H9 (cell line): ENCODE measurements at regions not wholly inside any gene's neighbourhood (a gene's known extent, or its start where the extent isn't known, plus 50 kb on each side); places are given as distances from the start of the nearest gene placed in this dataset.

Source experiments
- DNase-seq: peaks from one replicate; pipeline ENCODE4 v3.0.0-alpha.2; 2017
- H2AFZ ChIP-seq: one replicate; pipeline ENCODE4 v1.6.1; 2013; ENCODE audit warnings: mild to moderate bottlenecking, low read length, control low read depth, moderate library complexity
- H2AK5ac ChIP-seq: 2 replicates; pipeline ENCODE4 v1.6.1; 2013; ENCODE audit warnings: low read length, control low read depth, mixed read lengths; ENCODE audit not compliant: insufficient read length
- H2BK120ac ChIP-seq: one replicate; pipeline ENCODE4 v1.6.1; 2013; ENCODE audit warnings: low read depth, mild to moderate bottlenecking, low read length, control low read depth, inconsistent platforms; ENCODE audit not compliant: poor library complexity, severe bottlenecking
- H2BK12ac ChIP-seq: 2 replicates; pipeline ENCODE4 v1.6.1; 2013; ENCODE audit warnings: low read length, control low read depth, mixed read lengths, low read depth; ENCODE audit not compliant: insufficient read length
- H2BK15ac ChIP-seq: 2 replicates; pipeline ENCODE4 v1.6.1; 2013; ENCODE audit warnings: low read depth, low read length, control low read depth
- H2BK20ac ChIP-seq: one replicate; pipeline ENCODE4 v1.6.1; 2013; ENCODE audit warnings: low read depth, mild to moderate bottlenecking, low read length, control low read depth, inconsistent platforms; ENCODE audit not compliant: poor library complexity, severe bottlenecking
- H2BK5ac ChIP-seq: 2 replicates; pipeline ENCODE4 v1.6.1; 2013; ENCODE audit warnings: low read length, control low read depth, mixed read lengths; ENCODE audit not compliant: insufficient read length
- H3K14ac ChIP-seq: 2 replicates; pipeline ENCODE4 v1.6.1; 2013; ENCODE audit warnings: low read length, control low read depth; ENCODE audit not compliant: insufficient read depth
- H3K18ac ChIP-seq: 2 replicates; pipeline ENCODE4 v1.6.1; 2013; ENCODE audit warnings: low read depth, mild to moderate bottlenecking, mixed read lengths, low read length, control low read depth; ENCODE audit not compliant: insufficient read length
- H3K23ac ChIP-seq: 2 replicates; pipeline ENCODE4 v1.6.1; 2013; ENCODE audit warnings: low read length, control low read depth, mixed read lengths, low read depth; ENCODE audit not compliant: insufficient read length
- H3K23me2 ChIP-seq: 2 replicates; pipeline ENCODE4 v1.6.1; 2013; ENCODE audit warnings: low read depth, mild to moderate bottlenecking, mixed read lengths, low read length, control low read depth; ENCODE audit not compliant: insufficient read length, poor library complexity, severe bottlenecking
- H3K27ac ChIP-seq: 2 replicates; pipeline ENCODE4 v1.5.1; 2013; ENCODE audit warnings: low read length, control low read depth, mixed read lengths, low read depth; ENCODE audit not compliant: insufficient read length
- H3K27me3 ChIP-seq: 2 replicates; pipeline ENCODE4 v1.6.1; 2013; ENCODE audit warnings: low read length, control low read depth, inconsistent platforms; ENCODE audit not compliant: insufficient read depth
- H3K4ac ChIP-seq: 2 replicates; pipeline ENCODE4 v1.6.1; 2013; ENCODE audit warnings: low read depth, mild to moderate bottlenecking, control low read depth, inconsistent platforms, low read length, moderate library complexity
- H3K4me1 ChIP-seq: 2 replicates; pipeline ENCODE4 v1.6.1; 2013; ENCODE audit warnings: low read length, control low read depth, inconsistent platforms; ENCODE audit not compliant: insufficient read depth
- H3K4me2 ChIP-seq: 2 replicates; pipeline ENCODE4 v1.6.1; 2013; ENCODE audit warnings: low read length, control low read depth, mixed read lengths; ENCODE audit not compliant: insufficient read length, insufficient read depth
- H3K56ac ChIP-seq: 2 replicates; pipeline ENCODE4 v1.6.1; 2013; ENCODE audit warnings: low read depth, mild to moderate bottlenecking, mixed read lengths, low read length, control low read depth; ENCODE audit not compliant: insufficient read length
- H3K79me1 ChIP-seq: 2 replicates; pipeline ENCODE4 v1.6.1; 2013; ENCODE audit warnings: low read depth, mild to moderate bottlenecking, moderate library complexity, low read length, control low read depth, inconsistent platforms; ENCODE audit not compliant: insufficient read depth, poor library complexity, severe bottlenecking
- H3K79me2 ChIP-seq: 2 replicates; pipeline ENCODE4 v1.6.1; 2013; ENCODE audit warnings: low read length, control low read depth, inconsistent platforms; ENCODE audit not compliant: insufficient read depth
- H3K9ac ChIP-seq: 2 replicates; pipeline ENCODE4 v1.6.1; 2013; ENCODE audit warnings: low read length, control low read depth, mixed read lengths; ENCODE audit not compliant: insufficient read length; ENCODE audit errors: extremely low read depth
- H3K9me3 ChIP-seq: one replicate; pipeline ENCODE4 v1.6.1; 2013; ENCODE audit warnings: low read depth, low read length, inconsistent platforms; ENCODE audit not compliant: control insufficient read depth
- H3T11ph ChIP-seq: one replicate; pipeline ENCODE4 v1.6.1; 2013; ENCODE audit warnings: mild to moderate bottlenecking, low read length, control low read depth, inconsistent platforms
- H4K20me1 ChIP-seq: one replicate; pipeline ENCODE4 v1.6.1; 2013; ENCODE audit not compliant: control insufficient read depth, insufficient read length, insufficient read depth
- H4K5ac ChIP-seq: 2 replicates; pipeline ENCODE4 v1.6.1; 2013; ENCODE audit warnings: low read depth, mild to moderate bottlenecking, mixed read lengths, low read length, control low read depth; ENCODE audit not compliant: insufficient read length
- H4K8ac ChIP-seq: replicated peaks from 2 replicates; pipeline ENCODE4 v1.6.1; 2013; ENCODE audit warnings: low read length, control low read depth, mixed read lengths, low read depth; ENCODE audit not compliant: insufficient read length
- H4K91ac ChIP-seq: 2 replicates; pipeline ENCODE4 v1.6.1; 2013; ENCODE audit warnings: low read depth, mild to moderate bottlenecking, moderate library complexity, mixed read lengths, low read length, control low read depth; ENCODE audit not compliant: insufficient read length
- H3K27ac Mint-ChIP-seq, 3 experiments: 2 replicates in 2 of 3; 3 replicates in 1 of 3; pipeline ENCODE4 v1.8.0; 2020 to 2021; ENCODE audit warnings: mixed read lengths in 3 of 3, mild to moderate bottlenecking in 1 of 3, moderate library complexity in 1 of 3
- H3K27me3 Mint-ChIP-seq: 2 replicates; pipeline ENCODE4 v1.8.0; 2021; ENCODE audit warnings: low read depth, mild to moderate bottlenecking, moderate library complexity, mixed read lengths
- H3K36me3 Mint-ChIP-seq, 3 experiments: 2 replicates in 2 of 3; 3 replicates in 1 of 3; pipeline ENCODE4 v1.8.0; 2020 to 2021; ENCODE audit warnings: low read depth in 3 of 3, mixed read lengths in 3 of 3; ENCODE audit not compliant: insufficient read depth in 1 of 3
- H3K4me1 Mint-ChIP-seq, 2 experiments: 2 replicates each; pipeline ENCODE4 v1.8.0; 2020; ENCODE audit warnings: mixed read lengths in 2 of 2
- H3K4me3 Mint-ChIP-seq, 2 experiments: 2 replicates in 1 of 2; 3 replicates in 1 of 2; pipeline ENCODE4 v1.8.0; 2020 to 2021; ENCODE audit warnings: mild to moderate bottlenecking in 2 of 2, mixed read lengths in 2 of 2, moderate library complexity in 1 of 2
- H3K9me3 Mint-ChIP-seq, 2 experiments: 2 replicates in 1 of 2; 3 replicates in 1 of 2; pipeline ENCODE4 v1.8.0; 2020; ENCODE audit warnings: mild to moderate bottlenecking in 2 of 2, mixed read lengths in 2 of 2, moderate library complexity in 1 of 2
- CTCF ChIP-seq: fragments of 200-600 bp; sonication (generic); conservative IDR thresholded peaks from 3 replicates; pipeline ENCODE4 v1.8.0; 2021; ENCODE audit warnings: antibody characterized with exemption, mild to moderate bottlenecking
- WGBS: extraction: QIAGEN DNeasy Blood & Tissue Kit; methylation state at CpG from one replicate; pipeline ENCODE4 v1.1.7; 2013; ENCODE audit warnings: missing lambda C conversion rate, low lambda C conversion rate, mixed read lengths; ENCODE audit not compliant: insufficient read length; ENCODE audit errors: extremely low coverage; 5-methylcytosine and 5-hydroxymethylcytosine counted together

- Histone ChIP-seq H4K20me1 (no peaks in the 10 kb centered on the region), H2BK15ac (no peak overlapping the region), H3K79me2 (no peaks in the 10 kb centered on the region), H3K79me1 (no peaks in the 10 kb centered on the region), H3K23me2 (no peaks in the 10 kb centered on the region), H3K4ac (no peak overlapping the region), H2BK20ac (no peak overlapping the region), H4K91ac (no peak overlapping the region), H3K4me2 (no peak overlapping the region), H2AK5ac (no peak overlapping the region), H3K4me1 (peaks cover 5% of the 10 kb centered on the region; the same call in 1 of the 2 replicates), H2BK5ac (no peak overlapping the region), H3T11ph (no peak overlapping the region), H3K23ac (no peak overlapping the region), H3K18ac (no peak overlapping the region), H3K56ac (no peak overlapping the region), H3K9me3 (no peaks in the 10 kb centered on the region), H3K27ac (no peak overlapping the region), H2BK12ac (no peak overlapping the region), H4K8ac (no peak overlapping the region), H4K5ac (no peak overlapping the region), H3K27me3 (no peaks in the 10 kb centered on the region), H2BK120ac (no peak overlapping the region), H3K14ac (no peak overlapping the region), H3K9ac (no peak overlapping the region), H2AFZ (no peak overlapping the region)
- Mint-ChIP-seq H3K27me3 (no peaks in the 10 kb centered on the region), H3K9me3 (no peaks in the 10 kb centered on the region), H3K27ac (no peak overlapping the region), H3K4me1 (peaks cover 4 to 11% of the 10 kb centered on the region in 2 experiments; a peak in 3 of 4 replicates), H3K36me3 (no peaks in the 10 kb centered on the region), H3K4me3 (no peak overlapping the region)
- no peak for DNase-seq
- WGBS: no CpG with 5 or more reads among the region's 1 CpG
- TF ChIP-seq CTCF: no peak
Observed at GRCh38 chr2:210814251-210815025, 258.0 kb downstream of the CPS1 start.
